ENCODE measurements at regions not wholly inside any gene's neighbourhood (a gene's known extent, or its start where the extent isn't known, plus 50 kb on each side); places are given as distances from the start of the nearest gene placed in this dataset.

- no peak for TF ChIP-seq CTCF (IDR thresholded peaks at IDR 0.05)
- H3K36me3 Mint-ChIP-seq (ENCODE audit: unreplicated experiment), result peaks cover 3% of the 10 kb centered on the region
- no peak for DNase-seq (ENCODE audit: extremely low spot score, unreplicated experiment)
- H3K27ac Mint-ChIP-seq (ENCODE audit: unreplicated experiment), result no peak overlapping the region
- H3K9me3 Mint-ChIP-seq (ENCODE audit: unreplicated experiment), result peaks cover 14% of the 10 kb centered on the region
- peaks cover 31% of the 10 kb centered on the region for H3K4me1 Mint-ChIP-seq (ENCODE audit: unreplicated experiment)
- H3K27me3 Mint-ChIP-seq (ENCODE audit: unreplicated experiment), result no peaks in the 10 kb centered on the region
- H3K4me3 Mint-ChIP-seq (ENCODE audit: unreplicated experiment), result no peak overlapping the region
These were observed 95.1 kb upstream of the FIBIN start for GRCh38 chr11:26898799-26899198.

DNA sequence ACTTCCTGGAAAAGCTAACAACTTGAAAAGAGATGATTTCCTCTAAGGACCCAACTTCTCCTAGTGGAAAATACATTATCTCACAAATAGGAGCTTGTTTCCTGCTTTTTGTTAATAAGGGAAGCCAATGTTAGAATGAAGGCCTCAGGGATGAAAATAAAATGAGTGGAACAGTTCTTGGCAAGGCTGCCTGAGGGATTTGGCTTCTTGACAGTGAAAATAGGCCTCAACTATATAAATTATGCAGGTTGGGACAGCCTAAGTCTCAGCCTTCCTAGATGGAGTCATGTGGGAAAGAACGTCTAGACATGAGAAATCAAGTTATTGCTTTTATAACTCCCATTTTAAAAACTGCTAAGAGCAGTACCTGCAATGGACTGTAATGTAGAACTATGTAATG lies 92.8 kb upstream of the FIBIN start:
- Mint-ChIP-seq H3K27me3 (ENCODE audit: unreplicated experiment) (no peaks in the 10 kb centered on the region), H3K27ac (ENCODE audit: unreplicated experiment) (peak overlapping the region; percentile 48), H3K36me3 (ENCODE audit: unreplicated experiment) (no peaks in the 10 kb centered on the region), H3K4me3 (ENCODE audit: unreplicated experiment) (no peak overlapping the region), H3K4me1 (ENCODE audit: unreplicated experiment) (peaks cover 54% of the 10 kb centered on the region), H3K9me3 (ENCODE audit: unreplicated experiment) (peaks cover 8% of the 10 kb centered on the region)
- TF ChIP-seq CTCF (IDR thresholded peaks at IDR 0.05), result no peak
- no peak for DNase-seq (ENCODE audit: extremely low spot score, unreplicated experiment)

DNA sequence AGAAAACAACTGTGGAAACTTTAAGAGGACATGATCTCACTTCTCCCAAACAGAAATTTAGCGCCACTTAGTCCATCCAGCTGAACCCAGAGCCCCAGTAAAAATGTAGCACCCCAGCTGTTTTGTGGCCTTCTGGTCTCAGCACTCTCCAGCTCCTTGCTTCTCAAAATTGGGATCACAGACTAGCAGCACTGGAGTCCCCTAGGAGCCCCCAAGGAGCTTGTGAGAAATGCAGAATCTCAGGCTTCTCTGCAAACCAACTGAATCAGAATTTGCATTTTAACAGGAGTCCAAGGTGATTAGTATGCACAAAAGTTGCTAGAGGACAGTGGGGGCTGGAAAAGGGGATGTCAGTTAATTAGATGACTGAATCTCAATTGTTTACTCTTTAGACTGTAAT lies 89.8 kb upstream of the FIBIN start:
- H3K27me3 Mint-ChIP-seq (ENCODE audit: unreplicated experiment), result peaks cover 2% of the 10 kb centered on the region
- no peaks in the 10 kb centered on the region for H3K36me3 Mint-ChIP-seq (ENCODE audit: unreplicated experiment)
- H3K4me3 Mint-ChIP-seq (ENCODE audit: unreplicated experiment), result no peak overlapping the region
- no peak overlapping the region for H3K27ac Mint-ChIP-seq (ENCODE audit: unreplicated experiment)
- TF ChIP-seq CTCF (IDR thresholded peaks at IDR 0.05), result no peak
- peaks cover 8% of the 10 kb centered on the region for H3K9me3 Mint-ChIP-seq (ENCODE audit: unreplicated experiment)
- DNase-seq (ENCODE audit: extremely low spot score, unreplicated experiment), result no peak
- peaks cover 45% of the 10 kb centered on the region for H3K4me1 Mint-ChIP-seq (ENCODE audit: unreplicated experiment)

- DNase-seq (ENCODE audit: extremely low spot score, unreplicated experiment), result no peak
- TF ChIP-seq CTCF (IDR thresholded peaks at IDR 0.05), result no peak
- H3K4me3 Mint-ChIP-seq (ENCODE audit: unreplicated experiment), result no peak overlapping the region
- peaks cover 2% of the 10 kb centered on the region for H3K27me3 Mint-ChIP-seq (ENCODE audit: unreplicated experiment)
- no peaks in the 10 kb centered on the region for H3K36me3 Mint-ChIP-seq (ENCODE audit: unreplicated experiment)
- H3K27ac Mint-ChIP-seq (ENCODE audit: unreplicated experiment), result peak overlapping the region; percentile 58
- peaks cover 49% of the 10 kb centered on the region for H3K4me1 Mint-ChIP-seq (ENCODE audit: unreplicated experiment)
- peaks cover 8% of the 10 kb centered on the region for H3K9me3 Mint-ChIP-seq (ENCODE audit: unreplicated experiment)
These were observed 89.1 kb upstream of the FIBIN start for GRCh38 chr11:26904801-26905200.

DNA sequence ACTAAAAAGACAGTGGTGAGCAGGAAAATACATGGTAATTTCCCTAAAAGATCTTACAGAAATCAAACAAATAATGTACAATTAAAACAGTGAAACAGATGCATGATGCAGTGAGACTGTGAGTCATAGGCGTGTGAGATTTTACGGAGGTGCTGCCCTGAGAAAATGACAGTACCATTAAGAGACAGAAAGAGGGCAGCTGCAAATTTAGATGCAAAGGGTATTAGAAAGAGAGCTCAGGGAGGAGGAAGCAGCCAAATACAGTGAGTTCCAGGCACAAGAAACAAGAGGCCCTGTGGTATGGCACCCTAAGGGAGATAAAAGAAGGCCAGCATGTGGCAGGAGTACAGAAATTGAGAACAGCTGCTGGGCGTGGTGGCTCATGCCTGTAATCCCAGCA lies 88.5 kb upstream of the FIBIN start:
- Mint-ChIP-seq H3K27ac (ENCODE audit: unreplicated experiment) (peak overlapping the region; percentile 58), H3K4me1 (ENCODE audit: unreplicated experiment) (peaks cover 54% of the 10 kb centered on the region), H3K27me3 (ENCODE audit: unreplicated experiment) (peaks cover 2% of the 10 kb centered on the region), H3K36me3 (ENCODE audit: unreplicated experiment) (no peaks in the 10 kb centered on the region), H3K9me3 (ENCODE audit: unreplicated experiment) (peaks cover 2% of the 10 kb centered on the region), H3K4me3 (ENCODE audit: unreplicated experiment) (no peak overlapping the region)
- TF ChIP-seq CTCF (IDR thresholded peaks at IDR 0.05), result peak; percentile 20
- DNase-seq (ENCODE audit: extremely low spot score, unreplicated experiment), result no peak
